Adipose tissue (tissue), 3 donors: ENCODE measurements at regions not wholly inside any gene's neighbourhood (a gene's known extent, or its start where the extent isn't known, plus 50 kb on each side); places are given as distances from the start of the nearest gene placed in this dataset.

Source experiments
- H3K27ac ChIP-seq: one replicate; pipeline ENCODE4 v1.5.1; 2013; ENCODE audit warnings: low read depth, low read length
- WGBS, 3 donors: extraction: QIAGEN DNeasy Blood & Tissue Kit; methylation state at CpG; one replicate each; pipeline ENCODE4 v1.1.7; 2013; 5-methylcytosine and 5-hydroxymethylcytosine counted together
- donor health status: healthy with polysubstance abuse.
- donor health status: Bipolar disorder and iron deficiency.
- donor health status: healthy.

DNA sequence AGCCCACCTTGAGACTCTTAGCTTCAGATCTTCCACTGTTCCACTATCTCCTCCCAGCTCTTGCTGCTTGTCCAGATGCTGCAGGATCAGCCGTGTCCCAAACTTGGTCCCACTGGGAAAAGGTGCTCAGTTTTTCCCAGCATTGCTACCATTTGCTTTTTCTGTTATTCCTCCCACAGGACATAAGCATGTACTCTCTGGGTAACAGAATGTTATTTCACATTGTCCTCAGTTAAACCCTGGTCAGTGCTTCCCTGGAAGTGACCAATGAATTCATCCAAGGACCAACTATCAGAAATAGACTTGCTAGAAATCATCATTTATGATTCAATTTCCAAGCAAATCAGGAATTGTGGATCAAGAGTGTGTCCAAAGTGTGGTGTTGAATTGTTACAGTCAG, 179.2 kb upstream of the ZNF32 start:
- 77 to 90% (median 79%) methylated on average over 1 of the region's 1 CpG for WGBS, 3 donors
- no peak overlapping the region for H3K27ac ChIP-seq

- WGBS, 3 donors, result 92 to 93% (median 92%) methylated on average over 21 to 22 of the region's 22 CpGs
- no peak overlapping the region for H3K27ac ChIP-seq
These were observed 177.3 kb upstream of the ZNF32 start for GRCh38 chr10:43825984-43826383.

DNA sequence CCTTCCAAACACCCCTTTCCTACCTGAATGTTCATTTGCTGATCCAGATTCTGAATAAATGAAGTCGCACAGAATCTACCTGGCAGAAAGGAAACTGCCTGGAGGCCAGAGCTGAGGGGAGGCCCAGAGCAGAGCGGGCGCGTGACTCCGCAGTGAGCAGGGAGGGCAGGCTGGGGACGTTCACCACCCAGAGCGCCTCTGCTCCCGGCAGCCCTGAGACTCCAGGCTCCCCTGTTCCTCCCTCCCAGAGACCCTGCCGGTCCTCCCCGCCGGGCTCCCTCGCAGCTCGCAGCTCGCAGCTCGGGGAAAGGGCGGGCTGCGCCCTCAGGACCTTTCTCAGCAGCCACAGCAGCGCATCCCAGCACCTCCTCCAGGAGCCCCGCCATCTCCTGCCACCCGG, 176.7 kb upstream of the ZNF32 start:
- no peak overlapping the region for H3K27ac ChIP-seq
- WGBS, 3 donors, result 94 to 97% (median 96%) methylated on average over 17 to 20 of the region's 20 CpGs

DNA sequence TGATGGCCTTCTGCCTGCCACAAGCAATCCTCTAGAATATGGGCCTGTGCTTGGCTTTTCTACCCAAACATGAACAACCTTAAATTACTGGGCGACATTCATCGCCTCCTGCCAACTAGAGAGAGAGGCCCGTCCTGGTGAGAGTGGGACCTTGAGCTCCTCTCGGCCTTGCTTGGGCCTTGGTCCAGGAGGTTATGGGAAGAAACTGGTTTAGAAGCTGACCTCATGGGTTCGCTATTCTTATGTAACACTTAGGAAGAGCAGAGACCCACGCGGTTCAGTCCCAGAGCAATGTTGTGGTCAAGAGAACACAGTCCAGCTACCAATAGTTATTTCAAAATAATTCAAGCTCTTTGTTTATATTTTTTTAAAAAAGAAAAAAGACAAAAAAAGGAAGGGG, 176.3 kb upstream of the ZNF32 start:
- no peak overlapping the region for H3K27ac ChIP-seq
- WGBS, 3 donors, result 53 to 69% (median 64%) methylated on average over 7 of the region's 7 CpGs

DNA sequence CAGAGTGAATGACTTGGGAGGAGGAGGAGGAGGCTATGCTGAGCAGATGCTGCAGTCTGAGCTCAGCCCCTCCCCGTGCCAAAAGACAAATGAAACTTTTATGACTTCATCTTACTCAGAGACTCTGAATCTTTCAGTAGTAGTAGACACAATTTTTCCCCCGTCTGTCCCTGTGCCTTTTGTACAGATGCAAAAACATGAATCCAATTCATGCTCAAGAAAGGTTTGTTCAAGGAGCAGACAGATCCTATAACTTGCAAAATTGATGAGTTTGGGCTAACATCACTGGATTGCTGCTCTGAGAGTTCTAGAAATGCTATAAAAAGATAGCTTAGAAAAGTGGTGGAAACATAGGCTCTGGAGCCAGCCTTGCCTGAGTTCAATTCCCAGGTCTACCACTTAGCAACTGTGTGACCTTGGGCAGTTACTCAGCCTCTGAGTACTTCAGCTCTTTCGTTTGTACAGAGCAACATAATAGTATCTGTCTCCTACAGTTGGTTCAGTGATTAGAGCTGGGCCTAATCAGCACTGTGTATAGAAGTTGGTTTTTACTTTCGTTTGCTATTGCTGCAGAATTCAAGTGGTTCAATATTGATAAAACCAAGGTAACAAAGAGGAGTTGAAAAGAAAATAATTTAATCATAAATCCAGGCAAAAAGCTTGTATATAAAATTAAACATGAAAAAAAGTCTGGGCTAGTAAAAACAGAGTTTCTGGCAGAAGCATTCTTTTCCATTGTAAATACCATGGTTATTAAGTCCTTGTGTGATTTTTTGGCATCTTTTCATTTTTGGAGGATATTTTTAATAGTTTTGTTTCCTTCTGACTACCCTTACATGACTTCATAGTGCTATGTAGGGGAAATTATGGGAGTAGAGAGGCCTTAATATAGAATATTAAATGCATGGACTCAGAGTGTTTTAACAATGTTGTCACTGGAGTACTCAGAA, 174.2 kb upstream of the ZNF32 start:
- no peak overlapping the region for H3K27ac ChIP-seq
- 50 to 53% (median 51%) methylated on average over 4 of the region's 4 CpGs for WGBS, 3 donors

DNA sequence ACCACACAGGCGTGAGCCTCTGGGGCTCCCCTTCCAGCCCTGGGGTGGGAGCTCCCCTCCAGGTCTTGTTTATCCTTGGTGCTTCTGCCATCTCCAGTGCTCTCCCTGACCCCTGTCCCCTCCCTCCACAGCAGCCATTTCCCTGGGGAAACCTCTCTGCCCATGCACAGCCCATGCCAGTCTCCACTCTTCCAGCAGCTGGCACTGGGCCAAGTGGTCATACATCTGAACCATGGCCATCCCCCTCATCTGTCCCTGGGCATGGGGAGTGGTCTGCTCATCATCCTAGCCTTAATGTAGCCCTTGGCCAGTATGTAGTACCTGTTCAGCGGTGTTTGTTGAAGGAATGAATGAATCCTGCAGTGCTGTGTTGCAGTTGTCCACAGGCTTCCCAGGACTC, 172.4 kb upstream of the ZNF32 start:
- H3K27ac ChIP-seq, result no peak overlapping the region
- WGBS, 3 donors, result 75 to 88% (median 78%) methylated on average over 2 of the region's 2 CpGs

DNA sequence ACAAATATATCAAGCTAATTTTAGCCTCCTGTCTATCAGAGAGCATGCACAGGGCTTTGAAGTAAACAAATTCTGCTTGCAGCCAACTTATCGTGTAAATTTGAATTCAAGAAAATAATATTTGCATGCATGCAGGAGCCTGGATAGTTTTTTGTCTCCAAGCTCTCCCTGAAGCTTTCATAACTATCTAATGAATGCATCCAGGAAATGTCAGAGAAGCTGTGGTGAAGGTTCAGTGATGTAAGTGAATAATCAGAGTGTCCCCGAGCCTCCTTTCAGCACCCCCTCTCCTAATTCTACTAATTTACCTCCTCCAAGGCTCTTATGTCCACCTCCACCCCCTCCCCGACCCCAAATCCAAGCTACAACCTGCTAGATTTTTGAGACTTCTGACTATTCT, 172.0 kb upstream of the ZNF32 start:
- H3K27ac ChIP-seq, result no peak overlapping the region
- 64 to 88% (median 66%) methylated on average over 3 of the region's 3 CpGs for whole genome bisulfite sequencing, 3 donors

DNA sequence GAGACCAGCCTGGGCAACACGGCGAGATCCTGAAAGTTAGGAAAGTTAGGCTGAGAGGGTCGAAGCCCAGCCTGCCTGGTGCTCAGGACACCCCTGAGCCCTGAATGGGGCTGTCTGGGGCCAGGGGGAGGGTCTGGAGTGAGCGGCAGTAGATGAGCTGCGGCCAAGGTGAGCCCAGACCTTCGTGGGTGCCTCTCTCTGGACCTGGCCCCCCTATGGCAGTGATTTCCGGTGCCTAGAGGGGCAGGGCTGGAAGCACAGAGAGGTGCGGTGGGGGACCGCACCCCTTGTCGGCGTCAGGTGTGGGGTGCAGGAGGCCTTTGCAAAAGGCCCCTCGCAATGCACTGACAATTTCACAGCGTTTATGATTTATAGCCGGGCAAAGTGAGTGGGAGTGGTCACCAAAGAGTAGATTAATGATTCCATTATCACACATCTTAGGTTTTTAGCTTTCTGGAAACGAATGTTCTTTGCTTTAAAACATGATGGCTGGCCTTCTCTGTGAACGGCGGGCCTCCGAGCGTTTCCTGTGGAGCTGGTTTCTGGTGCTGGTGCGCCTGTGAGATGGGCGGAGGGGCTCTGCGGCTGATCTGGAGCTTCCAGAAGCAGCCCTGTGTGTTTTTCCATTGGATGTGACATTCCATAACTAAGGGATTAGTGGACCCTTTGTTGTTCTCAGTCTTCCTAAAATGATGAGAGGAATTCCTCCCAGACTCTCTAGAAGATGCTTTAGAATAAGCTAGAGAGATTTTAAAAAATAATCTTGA, 171.0 kb upstream of the ZNF32 start:
- H3K27ac ChIP-seq, result no peak overlapping the region
- WGBS, 3 donors, result 87 to 92% (median 88%) methylated on average over 22 of the region's 22 CpGs

GRCh38 chr10:43818687-43819086, 170.0 kb upstream of the ZNF32 start:
- H3K27ac ChIP-seq, result no peak overlapping the region
- 92 to 93% (median 93%) methylated on average over 4 of the region's 4 CpGs for WGBS, 3 donors

GRCh38 chr10:43817368-43817767, 168.7 kb upstream of the ZNF32 start:
- WGBS, 3 donors, result 70 to 86% (median 76%) methylated on average over 4 of the region's 4 CpGs

DNA sequence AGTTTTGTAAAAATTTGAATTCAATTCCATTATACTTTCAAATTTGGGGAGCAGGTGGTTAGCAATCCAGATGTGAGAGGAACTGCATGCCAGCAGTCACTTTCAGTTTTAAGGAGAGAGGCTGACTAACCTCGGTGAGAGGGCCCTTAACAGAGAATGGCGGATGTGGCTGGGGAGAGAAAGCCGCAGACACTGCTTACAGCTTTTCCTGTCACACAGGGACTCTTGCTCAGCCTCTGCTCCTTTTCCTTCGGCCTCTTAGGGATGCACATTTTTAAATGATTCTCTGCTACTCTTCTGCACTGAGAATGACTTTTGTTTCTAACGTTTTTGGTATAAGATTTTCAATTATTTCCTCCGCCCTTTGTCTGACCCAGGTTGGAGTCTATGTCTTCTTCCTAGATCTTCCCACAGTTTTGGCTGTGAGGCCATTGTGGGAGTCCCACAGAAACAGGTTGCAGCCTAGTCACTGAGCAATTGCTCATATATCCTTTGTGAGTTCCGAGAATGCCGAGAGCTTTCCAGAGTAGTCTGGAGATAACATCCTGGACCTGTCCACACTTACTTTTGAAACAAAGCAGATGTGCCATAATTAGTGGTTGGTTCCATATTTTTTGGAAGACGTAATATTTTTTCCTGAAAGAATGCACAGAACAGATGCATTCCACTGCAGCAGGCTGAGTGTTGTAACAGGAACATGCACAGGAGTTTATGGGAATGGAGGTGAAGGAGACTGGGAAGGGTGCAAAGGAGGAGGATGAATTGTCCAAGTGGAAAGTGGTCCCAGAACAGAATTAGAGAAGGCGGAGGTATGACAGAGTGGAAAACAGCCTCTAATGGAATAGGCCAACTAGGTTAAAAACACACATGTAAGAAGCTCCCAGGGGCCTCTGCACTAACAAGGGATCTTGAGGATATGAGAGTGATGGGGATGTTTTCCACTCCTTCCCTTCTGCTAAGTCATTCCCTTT, 168.0 kb upstream of the ZNF32 start:
- H3K27ac ChIP-seq, result no peak overlapping the region
- 21 to 69% (median 26%) methylated on average over 10 of the region's 10 CpGs for WGBS, 3 donors

More at GRCh38 chr10:43817368-43817767, 168.7 kb upstream of the ZNF32 start:
- no peak overlapping the region for H3K27ac ChIP-seq

GRCh38 chr10:43815181-43815885, 166.7 kb upstream of the ZNF32 start:
- 91 to 98% (median 92%) methylated on average over 2 of the region's 2 CpGs for WGBS, 3 donors
- H3K27ac ChIP-seq, result no peak overlapping the region

GRCh38 chr10:43814663-43815062, 166.0 kb upstream of the ZNF32 start:
- WGBS, 3 donors, result 93 to 97% (median 96%) methylated on average over 1 of the region's 1 CpG
- H3K27ac ChIP-seq, result no peak overlapping the region

DNA sequence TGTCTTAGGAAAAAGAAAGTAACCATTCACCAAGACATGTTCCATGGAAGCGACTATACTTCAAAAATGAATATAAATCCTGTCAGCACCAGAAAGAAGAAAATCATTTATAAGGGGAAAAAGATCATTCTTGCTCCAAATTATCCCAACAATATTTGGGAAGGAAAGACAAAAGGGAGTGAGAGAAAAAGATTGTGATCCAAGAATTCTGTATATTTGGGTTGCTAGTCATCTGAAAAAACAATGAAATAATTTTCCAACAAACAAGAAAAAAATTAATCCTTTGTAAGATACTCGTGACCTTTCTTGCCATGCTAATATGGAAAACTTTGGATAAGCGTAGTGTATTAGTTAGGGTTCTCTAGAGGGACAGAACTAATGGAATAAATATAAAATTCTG, 163.2 kb upstream of the ZNF32 start:
- WGBS, 3 donors, result 65 to 90% (median 75%) methylated on average over 3 of the region's 3 CpGs
- no peak overlapping the region for H3K27ac ChIP-seq

DNA sequence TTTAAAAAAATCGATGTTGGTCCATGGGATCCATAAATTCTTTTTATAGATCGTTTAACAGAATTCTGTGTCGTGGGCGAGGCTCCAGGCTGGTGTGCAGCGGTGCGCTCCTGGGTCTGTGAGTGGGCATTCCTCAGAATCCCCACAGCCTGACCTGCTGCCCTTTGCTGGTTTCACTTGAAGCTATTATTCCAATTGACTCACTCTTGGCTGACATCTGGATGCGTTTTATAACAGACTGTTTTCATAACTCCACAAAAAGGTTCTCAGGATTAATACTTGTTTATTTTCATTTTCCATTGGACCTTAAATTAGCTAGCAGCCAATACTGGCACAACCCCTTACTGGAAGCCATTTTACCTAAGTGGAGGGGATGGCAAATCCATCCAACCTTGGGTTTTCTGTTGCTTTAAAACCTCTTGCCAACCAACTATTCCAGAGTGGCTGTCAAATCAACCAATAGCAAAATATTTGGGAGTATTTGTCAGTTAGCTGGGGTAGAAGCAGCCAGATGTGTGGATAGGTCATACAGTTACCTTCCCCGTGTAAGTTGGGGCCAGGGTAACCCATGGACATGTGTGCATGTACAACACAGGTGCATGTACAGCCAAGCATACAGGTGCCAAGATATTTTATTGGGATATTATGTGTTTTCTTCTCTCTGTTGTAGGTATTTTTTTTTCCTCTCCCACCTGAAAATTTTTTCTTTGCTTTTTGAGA, 160.7 kb upstream of the ZNF32 start:
- WGBS, 3 donors, result 74 to 89% (median 83%) methylated on average over 8 of the region's 8 CpGs
- H3K27ac ChIP-seq, result no peak overlapping the region

- 57 to 86% (median 70%) methylated on average over 3 of the region's 3 CpGs for WGBS, 3 donors
- no peak overlapping the region for H3K27ac ChIP-seq
These were observed 159.5 kb upstream of the ZNF32 start for GRCh38 chr10:43808136-43808535.
